GM23248 (cell line): ENCODE measurements at regions not wholly inside any gene's neighbourhood (a gene's known extent, or its start where the extent isn't known, plus 50 kb on each side); places are given as distances from the start of the nearest gene placed in this dataset.

ENCODE experiments used
- DNase-seq: peaks from one replicate; pipeline ENCODE4 v3.0.0-alpha.2; 2015
- H2AFZ ChIP-seq: fragments of 200-600 bp; sonication (generic); 2 replicates; pipeline ENCODE4 v1.6.1; 2016; ENCODE audit warnings: antibody characterized with exemption
- H3F3A ChIP-seq: fragments of 200-600 bp; sonication (generic); 2 replicates; pipeline ENCODE4 v1.6.1; 2016; ENCODE audit warnings: mild to moderate bottlenecking, antibody characterized with exemption, mixed run types; ENCODE audit not compliant: insufficient read depth
- H3K27ac ChIP-seq: fragments of 200-600 bp; sonication (generic); 2 replicates; pipeline ENCODE4 v1.5.1; 2016; ENCODE audit warnings: mild to moderate bottlenecking
- H3K27me3 ChIP-seq: fragments of 200-600 bp; sonication (generic); replicated peaks from 2 replicates; pipeline ENCODE4 v1.6.1; 2016; ENCODE audit warnings: mild to moderate bottlenecking; ENCODE audit not compliant: insufficient read depth
- H3K36me3 ChIP-seq: fragments of 200-600 bp; sonication (generic); 2 replicates; pipeline ENCODE4 v1.6.1; 2016; ENCODE audit warnings: low read depth, mild to moderate bottlenecking
- H3K4me1 ChIP-seq: fragments of 200-600 bp; sonication (generic); 2 replicates; pipeline ENCODE4 v1.6.1; 2016; ENCODE audit warnings: mild to moderate bottlenecking; ENCODE audit not compliant: insufficient read depth
- H3K4me2 ChIP-seq: fragments of 200-600 bp; sonication (generic); one replicate; pipeline ENCODE4 v1.6.1; 2016; ENCODE audit warnings: mild to moderate bottlenecking; ENCODE audit not compliant: unreplicated experiment
- H3K4me3 ChIP-seq: fragments of 200-600 bp; sonication (generic); 2 replicates; pipeline ENCODE4 v1.5.1; 2016; ENCODE audit warnings: mild to moderate bottlenecking
- H3K79me2 ChIP-seq: fragments of 200-600 bp; sonication (generic); 2 replicates; pipeline ENCODE4 v1.6.1; 2016; ENCODE audit warnings: mild to moderate bottlenecking; ENCODE audit not compliant: insufficient read depth
- H3K9ac ChIP-seq: fragments of 200-600 bp; sonication (generic); 2 replicates; pipeline ENCODE4 v1.6.1; 2016; ENCODE audit warnings: mild to moderate bottlenecking
- H3K9me2 ChIP-seq: fragments of 200-600 bp; sonication (generic); 2 replicates; pipeline ENCODE4 v1.6.1; 2016; ENCODE audit warnings: mixed run types, mild to moderate bottlenecking, moderate library complexity; ENCODE audit not compliant: insufficient read depth
- H3K9me3 ChIP-seq: fragments of 200-600 bp; sonication (generic); one replicate; pipeline ENCODE4 v1.6.1; 2017; ENCODE audit warnings: low read depth
- H4K20me1 ChIP-seq: fragments of 200-600 bp; sonication (generic); 2 replicates; pipeline ENCODE4 v1.6.0; 2016; ENCODE audit not compliant: insufficient read depth
- EZH2 ChIP-seq: fragments of 200-600 bp; sonication (generic); IDR thresholded peaks from 2 replicates; pipeline ENCODE4 v1.6.1; 2018; ENCODE audit warnings: antibody characterized with exemption, mild to moderate bottlenecking; ENCODE audit not compliant: insufficient read depth, poor library complexity, severe bottlenecking
- EZH2phosphoT487 ChIP-seq: fragments of 200-600 bp; sonication (generic); IDR thresholded peaks from 2 replicates; pipeline ENCODE4 v1.6.1; 2018; ENCODE audit warnings: antibody characterized with exemption, moderate library complexity, mild to moderate bottlenecking, low read depth; ENCODE audit not compliant: insufficient read depth
- WGBS, 2 experiments: methylation state at CpG; one replicate each; pipeline ENCODE4 v1.1.6; 2015 to 2017; ENCODE audit warnings: low lambda C conversion rate in 2 of 2, low coverage in 1 of 2; ENCODE audit errors: missing lambda C conversion rate in 2 of 2; 5-methylcytosine and 5-hydroxymethylcytosine counted together
- in situ Hi-C: fragments of 300-500 bp; cut with MboI; formaldehyde crosslinking; loops from 2 replicates; pipeline ENCODE4 v1.15.0; 2020

DNA sequence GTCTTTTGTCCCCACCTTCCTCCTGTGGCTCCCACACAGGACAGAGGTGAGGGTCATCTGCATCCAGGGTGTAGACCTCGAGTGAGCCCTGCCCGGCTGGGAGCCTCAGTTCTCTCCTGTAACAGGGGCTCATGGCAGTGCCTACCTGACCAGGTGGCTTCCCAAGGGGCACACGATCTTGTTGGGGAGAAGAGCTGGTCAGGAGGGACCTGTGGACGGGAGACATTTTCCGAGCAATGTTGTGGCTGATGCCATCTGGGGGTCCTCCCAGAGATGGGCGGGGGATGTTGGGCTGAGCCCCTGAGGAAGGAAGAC, 51.9 kb downstream of the CEBPB start:
- Histone ChIP-seq H3K9me2 (no peaks in the 10 kb centered on the region), H3K79me2 (no peaks in the 10 kb centered on the region), H3K36me3 (no peaks in the 10 kb centered on the region), H3K4me1 (peaks cover 10% of the 10 kb centered on the region), H3K4me2 (no peak overlapping the region), H3F3A (no peaks in the 10 kb centered on the region), H3K9me3 (no peaks in the 10 kb centered on the region), H3K27ac (no peak overlapping the region), H2AFZ (no peak overlapping the region), H3K4me3 (no peak overlapping the region), H4K20me1 (no peaks in the 10 kb centered on the region), H3K27me3 (no peaks in the 10 kb centered on the region), H3K9ac (no peak overlapping the region)
- DNase-seq, result no peak
- in situ Hi-C loops, result no loop called here
- WGBS, 2 experiments, result 70 to 81% methylated on average over 4 to 6 of the region's 6 CpGs
- TF ChIP-seq EZH2 (no peak), EZH2phosphoT487 (no peak)

GRCh38 chr20:50242863-50243609, 52.4 kb downstream of the CEBPB start:
- Histone ChIP-seq H3K4me2 (no peak overlapping the region), H2AFZ (no peak overlapping the region), H3K27ac (no peak overlapping the region), H3K4me3 (no peak overlapping the region), H3K9me2 (no peaks in the 10 kb centered on the region), H3K9ac (no peak overlapping the region), H3K4me1 (peaks cover 15% of the 10 kb centered on the region), H4K20me1 (no peaks in the 10 kb centered on the region), H3K27me3 (no peaks in the 10 kb centered on the region), H3F3A (no peaks in the 10 kb centered on the region), H3K9me3 (no peaks in the 10 kb centered on the region), H3K36me3 (no peaks in the 10 kb centered on the region), H3K79me2 (no peaks in the 10 kb centered on the region)
- TF ChIP-seq EZH2 (no peak), EZH2phosphoT487 (no peak)
- no peak for DNase-seq
- in situ Hi-C loops, result no loop called here
- 78 to 80% methylated on average over 24 to 26 of the region's 27 CpGs for WGBS, 2 experiments

DNA sequence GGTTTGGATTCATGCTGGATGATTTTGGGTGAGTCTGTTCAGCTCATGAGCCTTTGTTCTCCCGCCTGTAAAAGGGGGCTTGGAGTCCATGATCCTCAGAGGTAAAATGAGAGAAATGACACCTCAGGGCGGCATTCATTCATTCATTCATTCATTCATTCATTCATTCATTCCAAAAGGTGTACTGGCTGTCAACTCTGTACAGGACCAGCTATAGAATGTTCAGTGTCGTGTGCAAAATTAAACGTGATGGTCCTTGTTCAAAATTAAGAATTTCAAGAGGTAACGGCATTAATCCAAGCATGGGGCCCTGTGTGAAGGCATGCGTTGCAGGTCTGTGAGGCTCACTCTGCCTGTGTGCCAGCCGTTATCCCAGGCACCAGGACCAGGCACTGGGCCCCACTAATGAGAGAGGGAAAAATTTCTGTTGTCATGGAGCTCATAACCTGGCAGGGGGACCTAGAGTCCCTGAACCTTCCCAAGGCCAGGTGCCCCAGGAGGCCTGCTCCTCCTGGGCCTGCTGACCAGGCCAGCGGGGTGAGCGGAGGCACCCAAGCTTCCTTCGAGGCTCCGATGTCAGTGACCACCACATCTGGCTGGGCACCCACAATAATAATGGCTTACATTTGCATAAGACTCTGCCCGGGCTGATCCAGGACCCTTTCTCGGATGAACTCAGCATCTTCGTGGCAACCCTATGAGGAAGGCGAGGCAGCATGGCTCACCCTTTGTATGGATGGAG, 53.2 kb downstream of the CEBPB start:
- WGBS, 2 experiments, result 90 to 93% methylated on average over 15 of the region's 15 CpGs
- Histone ChIP-seq H3K27me3 (no peaks in the 10 kb centered on the region), H3K4me1 (peaks cover 22% of the 10 kb centered on the region), H3K4me2 (no peak overlapping the region), H3K9me2 (no peaks in the 10 kb centered on the region), H3K27ac (no peak overlapping the region), H3K4me3 (no peak overlapping the region), H3K79me2 (no peaks in the 10 kb centered on the region), H4K20me1 (no peaks in the 10 kb centered on the region), H3K36me3 (no peaks in the 10 kb centered on the region), H3K9me3 (no peaks in the 10 kb centered on the region), H3F3A (no peaks in the 10 kb centered on the region), H3K9ac (no peak overlapping the region), H2AFZ (no peak overlapping the region)
- in situ Hi-C loops, result no loop called here
- DNase-seq, result no peak
- TF ChIP-seq EZH2phosphoT487 (no peak), EZH2 (no peak)

DNA sequence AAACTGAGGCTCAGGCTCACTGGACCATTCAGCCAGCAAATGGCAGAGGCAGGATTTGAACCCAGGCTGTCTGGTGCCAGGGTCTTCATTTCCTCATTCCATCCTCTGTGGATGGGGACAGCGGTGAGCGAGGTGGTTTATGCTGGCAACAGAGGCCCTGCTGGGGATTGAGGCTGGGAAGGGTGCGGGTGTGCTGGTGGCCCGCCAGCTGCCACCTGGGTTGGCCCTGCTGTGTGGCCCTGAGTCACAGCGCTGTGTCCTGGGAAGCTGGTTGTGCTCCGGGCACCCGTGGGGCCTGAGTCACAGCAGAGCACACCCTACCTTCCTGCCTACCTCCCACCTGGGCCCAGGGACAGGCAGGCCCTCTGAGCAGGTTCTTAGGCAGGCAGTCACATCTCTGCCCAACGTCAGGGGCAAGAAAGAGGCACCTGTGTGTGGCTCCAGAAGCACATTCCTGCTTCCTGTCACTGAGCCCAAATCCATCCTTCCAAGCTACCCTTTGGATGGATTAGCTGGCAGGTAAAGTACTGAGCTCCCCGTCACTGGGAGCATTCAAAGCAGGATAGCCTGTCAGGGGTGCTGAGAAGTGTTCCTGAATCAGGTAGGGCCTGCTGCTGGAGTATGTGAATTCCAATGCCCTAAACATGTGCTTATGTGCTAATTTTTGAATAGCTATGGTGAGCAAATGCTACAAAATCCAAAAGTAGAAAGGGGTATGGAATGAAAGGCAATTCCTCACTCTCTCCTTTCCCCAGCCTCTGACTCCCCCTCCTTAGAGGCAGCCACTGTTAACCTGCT, 53.9 kb downstream of the CEBPB start:
- no peak overlapping the region for H3K9ac ChIP-seq
- in situ Hi-C loops, result no loop called here
- H3K27me3 ChIP-seq, result no peaks in the 10 kb centered on the region
- TF ChIP-seq EZH2phosphoT487, result no peak
- TF ChIP-seq EZH2, result no peak
- no peak overlapping the region for H3K4me3 ChIP-seq
- H3K79me2 ChIP-seq, result no peaks in the 10 kb centered on the region
- no peak overlapping the region for H3K4me2 ChIP-seq
- H3K9me3 ChIP-seq, result no peaks in the 10 kb centered on the region
- no peaks in the 10 kb centered on the region for H3K36me3 ChIP-seq
- 82 to 85% methylated on average over 9 of the region's 9 CpGs for WGBS, 2 experiments
- no peak overlapping the region for H3K27ac ChIP-seq
- H3K4me1 ChIP-seq, result peaks cover 23% of the 10 kb centered on the region
- H2AFZ ChIP-seq, result no peak overlapping the region
- no peaks in the 10 kb centered on the region for H4K20me1 ChIP-seq
- no peaks in the 10 kb centered on the region for H3F3A ChIP-seq
- DNase-seq, result no peak
- no peaks in the 10 kb centered on the region for H3K9me2 ChIP-seq
